Occipital lobe (tissue), 1 donor: ENCODE measurements at regions not wholly inside any gene's neighbourhood (a gene's known extent, or its start where the extent isn't known, plus 50 kb on each side); places are given as distances from the start of the nearest gene placed in this dataset.

ENCODE experiments used
- DNase-seq: peaks from one replicate; lab custom pipeline; 2025; lab: John Stamatoyannopoulos, UW

GRCh38 chr20:60411813-60412212, 453.6 kb downstream of the CDH26 start:
- DNase-seq, result no peak

GRCh38 chr20:60420676-60421229, 462.5 kb downstream of the CDH26 start:
- DNase-seq, result no peak

- DNase-seq, result no peak
These were observed 464.6 kb downstream of the CDH26 start for GRCh38 chr20:60422848-60423247.

- no peak for DNase-seq
These were observed 466.2 kb downstream of the CDH26 start for GRCh38 chr20:60424267-60424902.

- DNase-seq, result no peak
These were observed 469.3 kb downstream of the CDH26 start for GRCh38 chr20:60427516-60427915.

- DNase-seq, result no peak
These were observed 470.4 kb downstream of the CDH26 start for GRCh38 chr20:60428651-60429050.

GRCh38 chr20:60430516-60431001, 472.3 kb downstream of the CDH26 start:
- DNase-seq, result no peak

- no peak for DNase-seq
These were observed 473.1 kb downstream of the CDH26 start for GRCh38 chr20:60431349-60431748.

- DNase-seq, result no peak
These were observed 479.2 kb downstream of the CDH26 start for GRCh38 chr20:60437418-60437817.

GRCh38 chr20:60446267-60447111, 488.3 kb downstream of the CDH26 start:
- no peak for DNase-seq

- DNase-seq, result no peak
These were observed 489.5 kb downstream of the CDH26 start for GRCh38 chr20:60447703-60448102.

- DNase-seq, result no peak
These were observed 495.4 kb downstream of the CDH26 start for GRCh38 chr20:60453388-60454246.

- no peak for DNase-seq
These were observed 496.3 kb downstream of the CDH26 start for GRCh38 chr20:60454491-60454890.

GRCh38 chr20:60455272-60455671, 497.0 kb downstream of the CDH26 start:
- DNase-seq, result no peak

GRCh38 chr20:60459212-60459611, 501.0 kb downstream of the CDH26 start:
- no peak for DNase-seq

- DNase-seq, result no peak
These were observed 503.8 kb downstream of the CDH26 start for GRCh38 chr20:60461993-60462392.

GRCh38 chr20:60463798-60464197, 505.6 kb downstream of the CDH26 start:
- DNase-seq, result no peak

GRCh38 chr20:60465439-60465838, 507.2 kb downstream of the CDH26 start:
- DNase-seq, result no peak

- no peak for DNase-seq
These were observed 507.9 kb downstream of the CDH26 start for GRCh38 chr20:60465993-60466686.

- no peak for DNase-seq
These were observed 508.4 kb downstream of the CDH26 start for GRCh38 chr20:60466687-60467022.

- DNase-seq, result no peak
These were observed 508.9 kb downstream of the CDH26 start for GRCh38 chr20:60467078-60467477.
